ENCODE measurements at regions not wholly inside any gene's neighbourhood (a gene's known extent, or its start where the extent isn't known, plus 50 kb on each side); places are given as distances from the start of the nearest gene placed in this dataset.

DNA sequence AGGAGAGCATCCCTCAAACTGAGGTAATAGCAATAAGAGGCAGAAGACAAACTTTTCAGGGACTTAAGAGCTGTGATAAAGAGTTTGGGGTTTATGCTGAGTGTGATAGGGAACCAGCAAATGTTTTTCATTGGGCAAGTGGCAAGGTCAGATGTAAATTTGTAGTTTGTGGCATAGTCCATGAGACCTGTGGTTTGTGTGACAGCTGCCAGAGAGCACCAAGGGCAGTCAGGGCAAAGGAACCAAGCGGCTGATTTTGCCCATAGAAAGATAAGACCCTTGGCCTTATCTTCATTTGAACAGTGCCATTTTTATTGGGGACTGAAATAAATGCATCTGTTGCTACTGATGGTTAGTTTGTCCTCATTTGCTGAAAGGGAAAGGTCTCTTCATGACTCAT, 220.3 kb downstream of the LRRN1 start:
- Mint-ChIP-seq H3K9me3 (ENCODE audit: unreplicated experiment) (peaks cover 14% of the 10 kb centered on the region), H3K4me3 (ENCODE audit: unreplicated experiment) (no peak overlapping the region), H3K27me3 (ENCODE audit: unreplicated experiment) (no peaks in the 10 kb centered on the region), H3K4me1 (ENCODE audit: unreplicated experiment) (no peaks in the 10 kb centered on the region), H3K36me3 (ENCODE audit: unreplicated experiment) (no peaks in the 10 kb centered on the region), H3K27ac (ENCODE audit: unreplicated experiment) (no peak overlapping the region)
- TF ChIP-seq, protein P1, sequence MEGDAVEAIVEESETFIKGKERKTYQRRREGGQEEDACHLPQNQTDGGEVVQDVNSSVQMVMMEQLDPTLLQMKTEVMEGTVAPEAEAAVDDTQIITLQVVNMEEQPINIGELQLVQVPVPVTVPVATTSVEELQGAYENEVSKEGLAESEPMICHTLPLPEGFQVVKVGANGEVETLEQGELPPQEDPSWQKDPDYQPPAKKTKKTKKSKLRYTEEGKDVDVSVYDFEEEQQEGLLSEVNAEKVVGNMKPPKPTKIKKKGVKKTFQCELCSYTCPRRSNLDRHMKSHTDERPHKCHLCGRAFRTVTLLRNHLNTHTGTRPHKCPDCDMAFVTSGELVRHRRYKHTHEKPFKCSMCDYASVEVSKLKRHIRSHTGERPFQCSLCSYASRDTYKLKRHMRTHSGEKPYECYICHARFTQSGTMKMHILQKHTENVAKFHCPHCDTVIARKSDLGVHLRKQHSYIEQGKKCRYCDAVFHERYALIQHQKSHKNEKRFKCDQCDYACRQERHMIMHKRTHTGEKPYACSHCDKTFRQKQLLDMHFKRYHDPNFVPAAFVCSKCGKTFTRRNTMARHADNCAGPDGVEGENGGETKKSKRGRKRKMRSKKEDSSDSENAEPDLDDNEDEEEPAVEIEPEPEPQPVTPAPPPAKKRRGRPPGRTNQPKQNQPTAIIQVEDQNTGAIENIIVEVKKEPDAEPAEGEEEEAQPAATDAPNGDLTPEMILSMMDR (IDR thresholded peaks at IDR 0.05): no peak
- DNase-seq (ENCODE audit: extremely low spot score, unreplicated experiment): no peak

DNA sequence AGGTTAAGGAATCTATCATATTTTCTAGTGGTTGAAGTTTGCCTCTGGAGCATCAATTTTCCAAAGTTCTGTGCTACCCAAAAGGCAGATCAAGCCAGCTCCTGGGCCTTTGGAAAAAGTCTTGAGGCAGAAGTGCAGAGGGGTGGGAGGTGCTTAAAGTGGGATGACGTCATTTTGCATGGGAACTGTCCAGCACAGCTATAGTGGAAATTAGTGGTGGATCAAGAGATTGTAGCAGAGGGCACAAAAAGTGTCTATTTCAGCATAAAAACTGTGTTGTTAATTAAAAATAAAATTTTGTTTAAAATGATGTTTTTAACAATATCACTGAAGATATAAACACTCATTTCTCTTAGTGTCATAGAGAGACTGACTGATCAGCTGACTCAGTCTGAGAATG, 221.9 kb downstream of the LRRN1 start:
- no peak for DNase-seq (ENCODE audit: extremely low spot score, unreplicated experiment)
- Mint-ChIP-seq H3K27me3 (ENCODE audit: unreplicated experiment) (no peaks in the 10 kb centered on the region), H3K36me3 (ENCODE audit: unreplicated experiment) (no peaks in the 10 kb centered on the region), H3K4me1 (ENCODE audit: unreplicated experiment) (no peaks in the 10 kb centered on the region), H3K27ac (ENCODE audit: unreplicated experiment) (no peak overlapping the region), H3K9me3 (ENCODE audit: unreplicated experiment) (peaks cover 14% of the 10 kb centered on the region), H3K4me3 (ENCODE audit: unreplicated experiment) (no peak overlapping the region)
- TF ChIP-seq, protein P1 (IDR thresholded peaks at IDR 0.05): no peak

DNA sequence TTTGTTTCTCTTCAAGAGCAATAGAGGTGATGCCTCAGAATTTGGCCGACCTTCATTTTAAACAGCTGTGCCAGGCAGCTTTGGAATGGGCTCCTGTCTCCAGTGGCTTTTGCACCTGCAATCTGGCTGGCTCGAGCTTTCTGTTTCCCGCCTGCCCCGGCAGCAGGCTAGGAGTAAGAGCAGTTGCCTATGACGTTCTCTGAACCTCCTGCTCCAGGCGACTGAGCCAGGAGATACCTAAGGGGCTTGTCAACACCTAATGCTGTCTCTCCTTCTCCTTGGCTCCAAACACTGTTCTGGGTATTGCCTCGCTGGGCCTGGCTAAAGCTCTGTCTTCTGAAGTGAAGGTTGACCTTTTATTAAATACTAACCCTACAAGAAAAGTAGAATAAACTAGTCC, 229.9 kb downstream of the LRRN1 start:
- no peak overlapping the region for H3K27ac Mint-ChIP-seq (ENCODE audit: unreplicated experiment)
- TF ChIP-seq, protein P1 (IDR thresholded peaks at IDR 0.05): no peak
- H3K4me3 Mint-ChIP-seq (ENCODE audit: unreplicated experiment): no peak overlapping the region
- no peaks in the 10 kb centered on the region for H3K4me1 Mint-ChIP-seq (ENCODE audit: unreplicated experiment)
- no peaks in the 10 kb centered on the region for H3K9me3 Mint-ChIP-seq (ENCODE audit: unreplicated experiment)
- DNase-seq (ENCODE audit: extremely low spot score, unreplicated experiment): no peak
- no peaks in the 10 kb centered on the region for H3K36me3 Mint-ChIP-seq (ENCODE audit: unreplicated experiment)
- no peaks in the 10 kb centered on the region for H3K27me3 Mint-ChIP-seq (ENCODE audit: unreplicated experiment)

DNA sequence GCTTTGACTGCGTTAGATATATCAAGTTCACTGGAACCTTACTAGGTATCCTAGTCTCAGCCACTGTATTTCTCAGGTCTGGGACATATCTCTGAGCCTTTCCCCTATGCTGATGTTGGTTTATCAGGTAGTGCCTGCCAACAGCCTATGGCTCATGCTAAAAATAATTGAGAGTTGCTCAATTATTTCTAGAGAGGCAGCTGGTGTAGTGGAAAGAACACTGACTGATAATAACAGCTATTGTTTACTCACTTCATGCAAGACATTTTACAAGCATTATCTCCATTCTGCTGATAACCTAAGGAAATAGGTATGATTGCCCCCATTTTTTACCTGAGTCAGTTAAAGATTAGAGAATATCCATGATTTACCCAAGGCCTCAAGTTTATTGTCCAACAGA, 231.4 kb downstream of the LRRN1 start:
- Mint-ChIP-seq H3K4me3 (ENCODE audit: unreplicated experiment) (no peak overlapping the region), H3K9me3 (ENCODE audit: unreplicated experiment) (no peaks in the 10 kb centered on the region), H3K36me3 (ENCODE audit: unreplicated experiment) (no peaks in the 10 kb centered on the region), H3K27ac (ENCODE audit: unreplicated experiment) (no peak overlapping the region), H3K4me1 (ENCODE audit: unreplicated experiment) (no peaks in the 10 kb centered on the region), H3K27me3 (ENCODE audit: unreplicated experiment) (no peaks in the 10 kb centered on the region)
- no peak for DNase-seq (ENCODE audit: extremely low spot score, unreplicated experiment)
- TF ChIP-seq, protein P1 (IDR thresholded peaks at IDR 0.05): no peak

DNA sequence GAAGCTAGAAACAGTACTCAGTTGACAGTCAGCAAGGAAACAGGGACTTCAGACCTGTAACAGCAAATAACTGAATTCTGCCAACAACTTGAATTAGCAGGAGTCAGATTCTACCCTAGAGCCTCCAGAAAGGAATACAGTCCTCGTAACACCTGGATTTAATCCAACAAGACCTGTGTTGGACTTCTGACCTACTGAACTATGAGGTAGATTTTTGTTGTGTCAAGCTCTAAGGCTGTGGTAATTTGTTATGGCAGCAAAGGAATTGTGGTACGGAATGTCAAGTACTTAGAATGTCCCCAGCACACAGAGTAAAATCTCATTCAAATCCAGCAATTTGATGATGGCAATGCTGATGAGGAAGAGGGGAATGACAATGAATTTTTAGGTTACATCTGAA, 234.1 kb downstream of the LRRN1 start:
- TF ChIP-seq, protein P1 (IDR thresholded peaks at IDR 0.05): no peak
- Mint-ChIP-seq H3K4me1 (ENCODE audit: unreplicated experiment) (no peaks in the 10 kb centered on the region), H3K4me3 (ENCODE audit: unreplicated experiment) (no peak overlapping the region), H3K36me3 (ENCODE audit: unreplicated experiment) (no peaks in the 10 kb centered on the region), H3K27me3 (ENCODE audit: unreplicated experiment) (no peaks in the 10 kb centered on the region), H3K27ac (ENCODE audit: unreplicated experiment) (no peak overlapping the region), H3K9me3 (ENCODE audit: unreplicated experiment) (no peaks in the 10 kb centered on the region)
- no peak for DNase-seq (ENCODE audit: extremely low spot score, unreplicated experiment)
